PFSK-1 (cell line): ENCODE measurements at regions not wholly inside any gene's neighbourhood (a gene's known extent, or its start where the extent isn't known, plus 50 kb on each side); places are given as distances from the start of the nearest gene placed in this dataset.

Experiments used
- FOXP2 ChIP-seq: optimal IDR thresholded peaks from 2 replicates; pipeline ENCODE3; 2011; ENCODE audit warnings: borderline replicate concordance, control low read depth, inconsistent platforms; ENCODE audit not compliant: insufficient read depth; ENCODE audit errors: extremely low read length, extremely low read depth
- POLR2AphosphoS5 ChIP-seq: IDR thresholded peaks from 2 replicates; pipeline ENCODE4 v1.6.1; 2012; ENCODE audit warnings: low read depth, mild to moderate bottlenecking, control low read depth, low read length, moderate library complexity
- REST ChIP-seq, 2 experiments: IDR thresholded peaks; 2 replicates each; pipeline versions ENCODE4 v1.6.1 to v1.8.0; 2011 to 2012; ENCODE audit warnings: low read depth in 2 of 2, low read length in 2 of 2, control low read depth in 1 of 2, inconsistent platforms in 1 of 2, mild to moderate bottlenecking in 1 of 2, moderate library complexity in 1 of 2; ENCODE audit not compliant: insufficient read depth in 1 of 2
- SIN3A ChIP-seq: IDR thresholded peaks from 2 replicates; pipeline ENCODE4 v1.6.1; 2012; ENCODE audit warnings: mild to moderate bottlenecking, low read length, moderate library complexity, borderline replicate concordance; ENCODE audit not compliant: insufficient read depth
- TAF1 ChIP-seq: IDR thresholded peaks from 2 replicates; pipeline ENCODE4 v1.6.1; 2012; ENCODE audit warnings: low read length, control low read depth, borderline replicate concordance; ENCODE audit not compliant: insufficient read depth

GRCh38 chr12:9264546-9264945 lies 56.4 kb upstream of the PZP start:
- TF ChIP-seq POLR2AphosphoS5 (no peak), REST (IDR thresholded peaks at IDR 0.05; ENCODE audit: insufficient read depth in 1 of 2, low read depth in 2 of 2, low read length in 2 of 2) (no peak), FOXP2 (no peak), TAF1 (no peak), SIN3A (no peak)

- TF ChIP-seq POLR2AphosphoS5 (no peak), FOXP2 (no peak), TAF1 (no peak), REST (IDR thresholded peaks at IDR 0.05; ENCODE audit: insufficient read depth in 1 of 2, low read depth in 2 of 2, low read length in 2 of 2) (no peak), SIN3A (no peak)
These were observed 52.7 kb upstream of the PZP start for GRCh38 chr12:9260931-9261330.

- TF ChIP-seq FOXP2 (no peak), REST (IDR thresholded peaks at IDR 0.05; ENCODE audit: insufficient read depth in 1 of 2, low read depth in 2 of 2, low read length in 2 of 2) (no peak), TAF1 (no peak), SIN3A (no peak), POLR2AphosphoS5 (no peak)
These were observed 50.5 kb upstream of the PZP start for GRCh38 chr12:9258676-9259075.
